OCI-LY3 (cell line): ENCODE measurements at regions not wholly inside any gene's neighbourhood (a gene's known extent, or its start where the extent isn't known, plus 50 kb on each side); places are given as distances from the start of the nearest gene placed in this dataset.

Experiments
- H2AFZ ChIP-seq: fragments of 200-600, 300-600 bp; shearing (Covaris generic); 2 replicates; pipeline ENCODE4 v1.6.0; 2014; ENCODE audit warnings: antibody characterized with exemption, low read depth, low read length
- H3K27ac ChIP-seq: fragments of 200-600, 300-600 bp; sonication (generic); 2 replicates; pipeline ENCODE4 v1.5.1; 2014; ENCODE audit warnings: mild to moderate bottlenecking, low read length, moderate library complexity, mixed read lengths
- H3K27me3 ChIP-seq: fragments of 200-600, 300-600 bp; sonication (generic); 2 replicates; pipeline ENCODE4 v1.6.1; 2014; ENCODE audit warnings: low read depth, low read length, mixed read lengths
- H3K36me3 ChIP-seq: fragments of 200-600, 300-600 bp; sonication (generic); replicated peaks from 2 replicates; pipeline ENCODE3; 2014; ENCODE audit warnings: low read depth, low read length, mixed read lengths
- H3K4me1 ChIP-seq: fragments of 300-600, 200-600 bp; sonication (generic); 2 replicates; pipeline ENCODE4 v1.6.1; 2014; ENCODE audit warnings: low read length, mixed read lengths
- H3K4me2 ChIP-seq: fragments of 200-600, 300-600 bp; sonication (generic); 2 replicates; pipeline ENCODE4 v1.6.1; 2014; ENCODE audit warnings: low read length, mixed read lengths
- H3K4me3 ChIP-seq: fragments of 300-600, 200-600 bp; sonication (generic); 2 replicates; pipeline ENCODE4 v1.5.1; 2014; ENCODE audit warnings: antibody characterized with exemption, mild to moderate bottlenecking, low read length, moderate library complexity
- H3K79me2 ChIP-seq: fragments of 300-600, 200-600 bp; shearing (Covaris generic); 2 replicates; pipeline ENCODE4 v1.6.1; 2014; ENCODE audit warnings: mild to moderate bottlenecking, low read length, mixed read lengths
- H3K9ac ChIP-seq: fragments of 300-600, 200-600 bp; shearing (Covaris generic); 2 replicates; pipeline ENCODE4 v1.6.0; 2014; ENCODE audit warnings: mild to moderate bottlenecking, low read length, moderate library complexity
- H3K9me3 ChIP-seq: fragments of 200-600, 300-600 bp; shearing (Covaris generic); 2 replicates; pipeline ENCODE4 v1.6.1; 2014; ENCODE audit warnings: low read length, mixed read lengths; ENCODE audit not compliant: insufficient read depth
- H4K20me1 ChIP-seq: fragments of 200-600, 300-600 bp; sonication (generic); 2 replicates; pipeline ENCODE4 v1.6.1; 2016; ENCODE audit warnings: low read length, mixed read lengths; ENCODE audit not compliant: insufficient read depth
- CTCF ChIP-seq: fragments of 200-600, 300-600 bp; sonication (generic); IDR thresholded peaks from 2 replicates; pipeline ENCODE4 v1.5.1; 2014; ENCODE audit warnings: antibody characterized with exemption, low read length, low read depth
- EZH2phosphoT487 ChIP-seq: fragments of 200-600 bp; shearing (Covaris generic); IDR thresholded peaks from 2 replicates; pipeline ENCODE4 v1.6.1; 2018; ENCODE audit warnings: antibody characterized with exemption, mixed run types, low read depth

- H3K27me3 ChIP-seq: peaks cover 3% of the 10 kb centered on the region; the same call in 1 of the 2 replicates
- no peaks in the 10 kb centered on the region for H3K9me3 ChIP-seq
- H3K36me3 ChIP-seq: no peaks in the 10 kb centered on the region
- H3K9ac ChIP-seq: no peak overlapping the region
- H3K27ac ChIP-seq: no peak overlapping the region
- no peaks in the 10 kb centered on the region for H3K79me2 ChIP-seq
- no peak overlapping the region for H3K4me3 ChIP-seq
- TF ChIP-seq CTCF (peak; percentile 55), EZH2phosphoT487 (no peak)
- H2AFZ ChIP-seq: no peak overlapping the region
- H4K20me1 ChIP-seq: no peaks in the 10 kb centered on the region
- no peaks in the 10 kb centered on the region for H3K4me1 ChIP-seq
- no peak overlapping the region for H3K4me2 ChIP-seq
Observed at GRCh38 chr2:18404708-18405107, 155.7 kb downstream of the RDH14 start.

GRCh38 chr2:18403921-18404522 is 156.4 kb downstream of the RDH14 start:
- Histone ChIP-seq H3K9me3 (no peaks in the 10 kb centered on the region), H3K4me2 (no peak overlapping the region), H3K36me3 (no peaks in the 10 kb centered on the region), H3K27me3 (peaks cover 3% of the 10 kb centered on the region; the same call in 1 of the 2 replicates), H3K4me1 (no peaks in the 10 kb centered on the region), H3K79me2 (no peaks in the 10 kb centered on the region), H4K20me1 (no peaks in the 10 kb centered on the region), H3K4me3 (no peak overlapping the region), H2AFZ (no peak overlapping the region), H3K9ac (no peak overlapping the region), H3K27ac (no peak overlapping the region)
- no peak for TF ChIP-seq EZH2phosphoT487

GRCh38 chr2:18402831-18403230 is 157.6 kb downstream of the RDH14 start:
- Histone ChIP-seq H3K9ac (no peak overlapping the region), H3K27me3 (peaks cover 3% of the 10 kb centered on the region; the same call in 1 of the 2 replicates), H3K4me3 (no peak overlapping the region), H3K36me3 (no peaks in the 10 kb centered on the region), H3K27ac (no peak overlapping the region), H3K4me1 (no peaks in the 10 kb centered on the region), H4K20me1 (no peaks in the 10 kb centered on the region), H3K79me2 (no peaks in the 10 kb centered on the region), H3K4me2 (no peak overlapping the region), H3K9me3 (no peaks in the 10 kb centered on the region), H2AFZ (no peak overlapping the region)
- no peak for TF ChIP-seq CTCF
- no peak for TF ChIP-seq EZH2phosphoT487

- Histone ChIP-seq H3K27ac (no peak overlapping the region), H3K27me3 (peaks cover 3% of the 10 kb centered on the region; the same call in 1 of the 2 replicates), H3K4me3 (no peak overlapping the region), H3K9ac (no peak overlapping the region), H3K4me2 (no peak overlapping the region), H3K4me1 (no peaks in the 10 kb centered on the region), H2AFZ (no peak overlapping the region), H4K20me1 (no peaks in the 10 kb centered on the region), H3K36me3 (no peaks in the 10 kb centered on the region), H3K9me3 (no peaks in the 10 kb centered on the region), H3K79me2 (no peaks in the 10 kb centered on the region)
- TF ChIP-seq EZH2phosphoT487 (no peak), CTCF (no peak)
Observed at GRCh38 chr2:18401471-18401870, 159.0 kb downstream of the RDH14 start.
